Brain microvascular endothelial cell (primary cell): ENCODE measurements at regions not wholly inside any gene's neighbourhood (a gene's known extent, or its start where the extent isn't known, plus 50 kb on each side); places are given as distances from the start of the nearest gene placed in this dataset.

Experiments
- DNase-seq: peaks from one replicate; pipeline ENCODE4 v3.0.0-alpha.2; 2020
- H3K27ac ChIP-seq: fragments of 250-450 bp; sonication (Bioruptor Pico); 2 replicates; pipeline ENCODE4 v1.5.1; 2020; ENCODE audit warnings: mild to moderate bottlenecking, moderate library complexity
- H3K27me3 ChIP-seq: fragments of 250-450 bp; sonication (Bioruptor Pico); replicated peaks from 2 replicates; pipeline ENCODE4 v1.5.1; 2020; ENCODE audit warnings: mild to moderate bottlenecking
- H3K36me3 ChIP-seq: fragments of 250-450 bp; sonication (Bioruptor Pico); replicated peaks from 2 replicates; pipeline ENCODE4 v1.5.1; 2020; ENCODE audit warnings: mild to moderate bottlenecking
- H3K4me3 ChIP-seq: 2 replicates; pipeline ENCODE4 v1.5.1; 2011; ENCODE audit warnings: low read depth, mild to moderate bottlenecking, control low read depth, low read length, moderate library complexity
- in situ Hi-C: cut with HindIII; loops from 2 replicates; pipeline ENCODE4 v1.10.0; 2017; ENCODE audit warnings: low sequenced_read_pairs, low pct_ligation_motif_present
- TF ChIP-seq, protein P1 (sequence below): IDR thresholded peaks from 2 replicates; pipeline ENCODE4 v1.5.1; 2011; ENCODE audit warnings: low read depth, mild to moderate bottlenecking, moderate library complexity, low read length, control low read depth, inconsistent platforms; ENCODE audit errors: missing control alignments

DNA sequence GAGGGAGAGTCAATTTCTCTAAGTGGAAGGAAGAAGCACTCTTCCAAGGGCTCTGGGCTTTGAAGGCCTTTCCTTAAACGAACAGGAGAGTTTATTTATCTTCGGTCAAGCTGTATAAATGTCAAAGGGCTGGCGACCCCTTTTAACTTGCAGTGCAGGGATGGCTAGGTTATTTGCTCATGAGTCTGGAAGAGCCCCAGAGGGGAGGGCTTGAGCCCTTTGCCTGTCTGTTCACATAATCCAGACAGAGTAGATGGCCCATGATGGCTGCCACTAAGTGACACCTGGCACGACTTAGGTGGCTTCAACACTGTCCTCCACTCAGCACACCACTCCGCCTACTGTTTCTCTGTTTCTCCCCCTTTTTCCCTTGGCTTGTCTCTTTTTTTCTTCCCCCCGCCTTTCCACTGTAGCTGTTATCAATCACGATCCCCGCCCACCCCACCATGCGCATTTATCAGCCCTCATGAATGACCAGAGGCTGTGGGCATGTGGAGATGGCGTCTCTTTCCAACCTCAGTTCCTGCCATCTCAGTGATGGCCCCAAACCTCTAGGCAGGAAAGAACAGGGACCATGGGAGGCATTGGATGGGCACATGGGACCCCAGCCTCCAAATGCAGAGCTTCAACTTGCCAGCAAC, 408.7 kb upstream of the TNRC6C start:
- Histone ChIP-seq H3K27ac (no peak overlapping the region), H3K4me3 (no peak overlapping the region), H3K27me3 (no peaks in the 10 kb centered on the region), H3K36me3 (no peaks in the 10 kb centered on the region)
- in situ Hi-C loops, result loop anchor here (25.0 kb wide), 1 partner anchor 462 kb away; no protein-coding TSS in a partner anchor
- no peak for DNase-seq
- TF ChIP-seq, protein P1, sequence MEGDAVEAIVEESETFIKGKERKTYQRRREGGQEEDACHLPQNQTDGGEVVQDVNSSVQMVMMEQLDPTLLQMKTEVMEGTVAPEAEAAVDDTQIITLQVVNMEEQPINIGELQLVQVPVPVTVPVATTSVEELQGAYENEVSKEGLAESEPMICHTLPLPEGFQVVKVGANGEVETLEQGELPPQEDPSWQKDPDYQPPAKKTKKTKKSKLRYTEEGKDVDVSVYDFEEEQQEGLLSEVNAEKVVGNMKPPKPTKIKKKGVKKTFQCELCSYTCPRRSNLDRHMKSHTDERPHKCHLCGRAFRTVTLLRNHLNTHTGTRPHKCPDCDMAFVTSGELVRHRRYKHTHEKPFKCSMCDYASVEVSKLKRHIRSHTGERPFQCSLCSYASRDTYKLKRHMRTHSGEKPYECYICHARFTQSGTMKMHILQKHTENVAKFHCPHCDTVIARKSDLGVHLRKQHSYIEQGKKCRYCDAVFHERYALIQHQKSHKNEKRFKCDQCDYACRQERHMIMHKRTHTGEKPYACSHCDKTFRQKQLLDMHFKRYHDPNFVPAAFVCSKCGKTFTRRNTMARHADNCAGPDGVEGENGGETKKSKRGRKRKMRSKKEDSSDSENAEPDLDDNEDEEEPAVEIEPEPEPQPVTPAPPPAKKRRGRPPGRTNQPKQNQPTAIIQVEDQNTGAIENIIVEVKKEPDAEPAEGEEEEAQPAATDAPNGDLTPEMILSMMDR, result no peak

- TF ChIP-seq, protein P1, result no peak
- in situ Hi-C loops, result no loop called here
- H3K27me3 ChIP-seq, result peaks cover 11% of the 10 kb centered on the region
- no peak for DNase-seq
- H3K27ac ChIP-seq, result no peak overlapping the region
- H3K36me3 ChIP-seq, result no peaks in the 10 kb centered on the region
- no peak overlapping the region for H3K4me3 ChIP-seq
Observed at GRCh38 chr17:77553459-77554066, 404.9 kb upstream of the TNRC6C start.

DNA sequence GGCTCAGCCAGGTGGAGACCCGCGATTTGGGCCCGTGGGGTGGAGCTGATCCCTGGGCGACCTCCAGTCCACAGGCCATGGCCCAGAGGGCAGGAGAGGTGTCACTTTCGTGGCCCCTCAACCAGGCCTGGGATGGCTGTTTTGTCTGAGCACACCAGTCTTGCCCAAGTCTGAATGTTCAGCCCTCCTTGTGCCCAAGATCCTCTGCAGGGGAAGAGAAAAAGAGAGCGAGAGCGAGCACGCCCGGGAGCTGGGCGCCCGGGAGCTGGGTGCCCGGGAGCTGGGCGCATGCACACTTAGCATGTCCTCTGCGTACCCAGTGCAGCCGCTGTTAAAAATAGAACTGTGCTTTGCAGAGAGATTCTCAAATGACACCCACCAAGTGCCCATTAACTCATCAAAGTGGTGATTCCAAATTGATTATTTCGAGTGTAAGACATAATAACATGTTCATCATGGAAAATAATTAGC, 403.3 kb upstream of the TNRC6C start:
- TF ChIP-seq, protein P1, result no peak
- H3K27me3 ChIP-seq, result peaks cover 11% of the 10 kb centered on the region
- DNase-seq, result no peak
- in situ Hi-C loops, result no loop called here
- H3K27ac ChIP-seq, result no peak overlapping the region
- no peak overlapping the region for H3K4me3 ChIP-seq
- H3K36me3 ChIP-seq, result no peaks in the 10 kb centered on the region

GRCh38 chr17:77555741-77556291, 402.7 kb upstream of the TNRC6C start:
- in situ Hi-C loops, result no loop called here
- Histone ChIP-seq H3K27me3 (peaks cover 11% of the 10 kb centered on the region), H3K36me3 (no peaks in the 10 kb centered on the region), H3K27ac (no peak overlapping the region), H3K4me3 (no peak overlapping the region)
- DNase-seq, result no peak
- TF ChIP-seq, protein P1, result no peak

DNA sequence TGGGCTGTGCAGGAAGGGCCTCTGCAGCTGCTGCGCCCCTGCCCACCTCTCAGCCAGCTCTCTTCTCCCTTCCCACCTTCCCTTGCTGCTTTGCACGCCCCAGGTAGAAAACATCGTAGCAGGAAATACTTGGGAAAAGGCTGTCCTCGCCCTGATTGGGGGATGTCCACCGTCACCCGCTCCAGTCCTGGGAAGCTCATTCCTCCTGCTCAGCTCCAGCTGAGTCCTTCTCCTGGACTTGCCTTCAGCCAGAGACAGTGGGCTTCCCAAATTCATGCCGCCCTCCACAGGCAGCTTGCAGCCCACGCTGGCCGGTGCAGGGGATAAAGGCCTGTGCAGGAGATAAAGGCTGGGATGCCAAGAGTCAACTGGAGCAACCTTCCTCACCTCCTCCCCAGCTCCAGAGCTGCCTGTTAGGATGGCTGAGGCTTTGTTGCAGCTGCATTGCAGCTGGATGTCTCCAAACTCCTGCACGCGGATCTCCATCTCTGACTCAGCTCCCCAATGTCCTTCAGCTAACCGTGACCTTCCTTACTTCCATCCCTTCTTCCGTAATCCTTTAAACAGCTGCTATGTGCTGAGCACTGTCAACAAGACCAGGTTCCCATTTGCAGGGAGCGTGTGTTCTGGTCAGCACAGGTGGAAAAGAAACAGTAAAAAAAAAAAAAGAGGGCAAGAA, 402.0 kb upstream of the TNRC6C start:
- DNase-seq, result no peak
- TF ChIP-seq, protein P1, result no peak
- in situ Hi-C loops, result no loop called here
- no peak overlapping the region for H3K4me3 ChIP-seq
- no peaks in the 10 kb centered on the region for H3K36me3 ChIP-seq
- H3K27ac ChIP-seq, result no peak overlapping the region
- H3K27me3 ChIP-seq, result peaks cover 11% of the 10 kb centered on the region
